ENCODE measurements at regions not wholly inside any gene's neighbourhood (a gene's known extent, or its start where the extent isn't known, plus 50 kb on each side); places are given as distances from the start of the nearest gene placed in this dataset.
A peak's percentile ranks its signal among the peaks of the same experiment; 100 is the strongest.

GRCh38 chr10:29788113-29788512 is 153.3 kb upstream of the SVIL start:
- intact Hi-C loops (cut with micrococcal nuclease) = no loop called here
- DNase-seq = no peak
- Histone ChIP-seq H2AFZ (ENCODE audit: low read length) (no peak overlapping the region), H3K4me3 (ENCODE audit: low read length) (no peak overlapping the region), H3K9me3 (ENCODE audit: low read length) (no peaks in the 10 kb centered on the region), H3K27me3 (ENCODE audit: low read length) (no peaks in the 10 kb centered on the region), H3K79me2 (ENCODE audit: low read length) (no peaks in the 10 kb centered on the region), H3K36me3 (ENCODE audit: low read depth, low read length) (no peaks in the 10 kb centered on the region), H3K4me1 (ENCODE audit: insufficient read depth, low read length) (peaks cover 14% of the 10 kb centered on the region), H3K27ac (ENCODE audit: low read length) (no peak overlapping the region), H3K9me2 (replicated peaks; ENCODE audit: low read length) (no peaks in the 10 kb centered on the region), H3K4me2 (ENCODE audit: low read length) (no peak overlapping the region), H4K20me1 (ENCODE audit: low read length) (no peaks in the 10 kb centered on the region), H3K9ac (ENCODE audit: low read length) (no peak overlapping the region), H3F3A (ENCODE audit: low read length, unreplicated experiment) (no peaks in the 10 kb centered on the region)
- no peak for ATAC-seq
- CTCF ChIA-PET = no interaction called here
- POLR2A ChIA-PET (ENCODE audit: unreplicated experiment) = no interaction called here
- TF ChIP-seq EZH2phosphoT487 (IDR thresholded peaks at IDR 0.05; ENCODE audit: borderline replicate concordance, low read length) (no peak), EZH2 (IDR thresholded peaks at IDR 0.05; ENCODE audit: low read length, unreplicated experiment) (no peak)
- TF ChIP-seq, protein P1, sequence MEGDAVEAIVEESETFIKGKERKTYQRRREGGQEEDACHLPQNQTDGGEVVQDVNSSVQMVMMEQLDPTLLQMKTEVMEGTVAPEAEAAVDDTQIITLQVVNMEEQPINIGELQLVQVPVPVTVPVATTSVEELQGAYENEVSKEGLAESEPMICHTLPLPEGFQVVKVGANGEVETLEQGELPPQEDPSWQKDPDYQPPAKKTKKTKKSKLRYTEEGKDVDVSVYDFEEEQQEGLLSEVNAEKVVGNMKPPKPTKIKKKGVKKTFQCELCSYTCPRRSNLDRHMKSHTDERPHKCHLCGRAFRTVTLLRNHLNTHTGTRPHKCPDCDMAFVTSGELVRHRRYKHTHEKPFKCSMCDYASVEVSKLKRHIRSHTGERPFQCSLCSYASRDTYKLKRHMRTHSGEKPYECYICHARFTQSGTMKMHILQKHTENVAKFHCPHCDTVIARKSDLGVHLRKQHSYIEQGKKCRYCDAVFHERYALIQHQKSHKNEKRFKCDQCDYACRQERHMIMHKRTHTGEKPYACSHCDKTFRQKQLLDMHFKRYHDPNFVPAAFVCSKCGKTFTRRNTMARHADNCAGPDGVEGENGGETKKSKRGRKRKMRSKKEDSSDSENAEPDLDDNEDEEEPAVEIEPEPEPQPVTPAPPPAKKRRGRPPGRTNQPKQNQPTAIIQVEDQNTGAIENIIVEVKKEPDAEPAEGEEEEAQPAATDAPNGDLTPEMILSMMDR (conservative IDR thresholded peaks at IDR 0.05; ENCODE audit: low read depth, low read length) = no peak
- BruUV-seq (replicated peaks) = no TSS peak

DNA sequence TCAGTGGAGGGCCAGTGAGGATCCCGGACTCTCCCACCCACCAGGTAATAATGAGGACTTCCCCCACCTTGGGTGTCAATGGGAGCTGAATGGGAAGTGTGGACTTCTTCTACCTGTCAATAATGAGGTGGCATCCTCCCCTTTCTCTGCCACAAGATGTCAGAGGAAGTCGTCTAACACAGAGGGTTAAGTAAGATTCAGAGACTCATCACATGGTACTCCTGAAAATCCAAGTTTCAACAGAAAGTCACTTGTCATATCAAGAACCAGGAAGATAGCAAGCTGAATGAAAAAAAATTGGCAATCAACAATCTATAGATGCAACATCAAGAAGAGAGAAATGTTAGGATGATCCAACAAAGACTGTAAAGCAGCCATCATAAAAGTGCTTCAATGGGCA is 150.9 kb upstream of the SVIL start:
- Histone ChIP-seq H3K27ac (ENCODE audit: low read length) (no peak overlapping the region), H3K9me3 (ENCODE audit: low read length) (no peaks in the 10 kb centered on the region), H3K36me3 (ENCODE audit: low read depth, low read length) (no peaks in the 10 kb centered on the region), H3F3A (ENCODE audit: low read length, unreplicated experiment) (no peaks in the 10 kb centered on the region), H3K4me1 (ENCODE audit: insufficient read depth, low read length) (peaks cover 15% of the 10 kb centered on the region), H3K9ac (ENCODE audit: low read length) (no peak overlapping the region), H3K79me2 (ENCODE audit: low read length) (no peaks in the 10 kb centered on the region), H2AFZ (ENCODE audit: low read length) (no peak overlapping the region), H3K4me3 (ENCODE audit: low read length) (no peak overlapping the region), H3K4me2 (ENCODE audit: low read length) (no peak overlapping the region), H3K9me2 (replicated peaks; ENCODE audit: low read length) (no peaks in the 10 kb centered on the region), H3K27me3 (ENCODE audit: low read length) (no peaks in the 10 kb centered on the region), H4K20me1 (ENCODE audit: low read length) (no peaks in the 10 kb centered on the region)
- TF ChIP-seq, protein P1 (conservative IDR thresholded peaks at IDR 0.05; ENCODE audit: low read depth, low read length) = no peak
- BruUV-seq (replicated peaks) = no TSS peak
- ATAC-seq = no peak
- no peak for DNase-seq
- intact Hi-C loops (cut with micrococcal nuclease) = no loop called here
- ChIA-PET CTCF (no interaction called here), POLR2A (ENCODE audit: unreplicated experiment) (no interaction called here)

- ATAC-seq = peak; percentile 97
- no peaks in the 10 kb centered on the region for H3F3A ChIP-seq (ENCODE audit: low read length, unreplicated experiment)
- no peaks in the 10 kb centered on the region for H3K36me3 ChIP-seq (ENCODE audit: low read depth, low read length)
- peak overlapping the region; percentile 62 for H3K9ac ChIP-seq (ENCODE audit: low read length)
- ChIA-PET POLR2A (ENCODE audit: unreplicated experiment) (no interaction called here), CTCF (no interaction called here)
- H3K4me1 ChIP-seq (ENCODE audit: insufficient read depth, low read length) = peaks cover 15% of the 10 kb centered on the region
- H3K4me3 ChIP-seq (ENCODE audit: low read length) = no peak overlapping the region
- peak overlapping the region; percentile 51 for H3K4me2 ChIP-seq (ENCODE audit: low read length)
- no TSS peak for BruUV-seq (replicated peaks)
- no peaks in the 10 kb centered on the region for H3K9me3 ChIP-seq (ENCODE audit: low read length)
- TF ChIP-seq EZH2 (IDR thresholded peaks at IDR 0.05; ENCODE audit: low read length, unreplicated experiment) = no peak
- TF ChIP-seq EZH2phosphoT487 (IDR thresholded peaks at IDR 0.05; ENCODE audit: borderline replicate concordance, low read length) = no peak
- TF ChIP-seq, protein P1 (conservative IDR thresholded peaks at IDR 0.05; ENCODE audit: low read depth, low read length) = no peak
- DNase-seq = peak; percentile 98
- intact Hi-C loops (cut with micrococcal nuclease) = loop anchor here (1.0 kb wide), 3 partner anchors 20 to 49 kb away; no protein-coding TSS in a partner anchor
- no peaks in the 10 kb centered on the region for H3K27me3 ChIP-seq (ENCODE audit: low read length)
- no peaks in the 10 kb centered on the region for H4K20me1 ChIP-seq (ENCODE audit: low read length)
- H3K79me2 ChIP-seq (ENCODE audit: low read length) = no peaks in the 10 kb centered on the region
- H3K9me2 ChIP-seq (replicated peaks; ENCODE audit: low read length) = no peaks in the 10 kb centered on the region
- H3K27ac ChIP-seq (ENCODE audit: low read length) = peak overlapping the region; percentile 90
- H2AFZ ChIP-seq (ENCODE audit: low read length) = no peak overlapping the region
Measured at GRCh38 chr10:29784175-29784773, 149.5 kb upstream of the SVIL start.
